DND-41 (cell line): ENCODE measurements at regions not wholly inside any gene's neighbourhood (a gene's known extent, or its start where the extent isn't known, plus 50 kb on each side); places are given as distances from the start of the nearest gene placed in this dataset.

ENCODE experiments used
- ATAC-seq: fragments of 200-7000 bp; cut with Tn5 transposase; 3 replicates; pipeline ENCODE4 v1.9.1; 2021; ENCODE audit warnings: low read depth; ENCODE audit not compliant: insufficient read depth
- DNase-seq: peaks from one replicate; pipeline ENCODE4 v3.0.0-alpha.2; 2020
- H2AFZ ChIP-seq: 2 replicates; pipeline ENCODE4 v1.6.0; 2012; ENCODE audit warnings: low read depth, low read length
- H3K27ac ChIP-seq: 2 replicates; pipeline ENCODE4 v1.5.1; 2012; ENCODE audit warnings: low read length, inconsistent platforms
- H3K27me3 ChIP-seq: fragments of 200-600 bp; sonication (generic); 2 replicates; pipeline ENCODE4 v1.6.0; 2012; ENCODE audit warnings: low read length, mild to moderate bottlenecking, inconsistent platforms; ENCODE audit not compliant: insufficient read depth, poor library complexity
- H3K36me3 ChIP-seq: 2 replicates; pipeline ENCODE4 v1.5.1; 2012; ENCODE audit warnings: low read length, inconsistent platforms; ENCODE audit not compliant: insufficient read depth
- H3K4me1 ChIP-seq: 2 replicates; pipeline ENCODE4 v1.5.1; 2012; ENCODE audit warnings: mild to moderate bottlenecking, low read length; ENCODE audit not compliant: insufficient read depth
- H3K4me2 ChIP-seq: 2 replicates; pipeline ENCODE4 v1.6.0; 2012; ENCODE audit warnings: mild to moderate bottlenecking, moderate library complexity, low read length, inconsistent platforms; ENCODE audit not compliant: insufficient read depth
- H3K4me3 ChIP-seq, 2 experiments: fragments of 200-600 bp in 1 of 2; shearing (Covaris generic) in 1 of 2; 2 replicates each; pipeline ENCODE4 v1.5.1; 2012 to 2016; ENCODE audit warnings: inconsistent platforms in 2 of 2, low read length in 2 of 2, mild to moderate bottlenecking in 2 of 2, low read depth in 1 of 2, moderate library complexity in 1 of 2
- H3K79me2 ChIP-seq: 2 replicates; pipeline ENCODE4 v1.6.0; 2012; ENCODE audit warnings: low read length, inconsistent platforms; ENCODE audit not compliant: insufficient read depth
- H3K9ac ChIP-seq: 2 replicates; pipeline ENCODE4 v1.6.0; 2012; ENCODE audit warnings: low read depth, mild to moderate bottlenecking, inconsistent platforms, low read length, moderate library complexity
- H3K9me3 ChIP-seq: 2 replicates; pipeline ENCODE4 v1.5.1; 2012; ENCODE audit warnings: low read length, moderate library complexity, mild to moderate bottlenecking, inconsistent platforms; ENCODE audit not compliant: insufficient read depth, severe bottlenecking
- H4K20me1 ChIP-seq: 2 replicates; pipeline ENCODE4 v1.6.0; 2012; ENCODE audit warnings: low read length; ENCODE audit not compliant: insufficient read depth
- CTCF ChIP-seq: IDR thresholded peaks from 2 replicates; pipeline ENCODE4 v1.5.1; 2012; ENCODE audit warnings: borderline replicate concordance, low read length, moderate library complexity, mild to moderate bottlenecking; ENCODE audit not compliant: poor library complexity, severe bottlenecking; ENCODE audit errors: extremely low read depth
- EZH2 ChIP-seq: IDR thresholded peaks from 3 replicates; pipeline ENCODE4 v1.6.1; 2012; ENCODE audit warnings: borderline replicate concordance, low read depth, mild to moderate bottlenecking, moderate library complexity, low read length, inconsistent platforms; ENCODE audit not compliant: severe bottlenecking

GRCh38 chr5:87608385-87608784 lies 195.7 kb upstream of the CCNH start:
- Histone ChIP-seq H3K27me3 (no peaks in the 10 kb centered on the region), H3K9me3 (no peaks in the 10 kb centered on the region), H3K79me2 (no peaks in the 10 kb centered on the region), H4K20me1 (no peaks in the 10 kb centered on the region), H3K9ac (no peak overlapping the region), H3K36me3 (no peaks in the 10 kb centered on the region), H3K27ac (no peak overlapping the region), H2AFZ (no peak overlapping the region), H3K4me1 (no peaks in the 10 kb centered on the region), H3K4me2 (no peak overlapping the region), H3K4me3 (no peak overlapping the region)
- DNase-seq = no peak
- TF ChIP-seq CTCF = no peak
- no peak for TF ChIP-seq EZH2
- ATAC-seq = no peak

- DNase-seq (no peak), ATAC-seq (no peak)
- no peaks in the 10 kb centered on the region for H3K4me1 ChIP-seq
- TF ChIP-seq EZH2 = no peak
- TF ChIP-seq CTCF = no peak
- H3K9ac ChIP-seq = no peak overlapping the region
- H3K36me3 ChIP-seq = no peaks in the 10 kb centered on the region
- H4K20me1 ChIP-seq = no peaks in the 10 kb centered on the region
- H3K27ac ChIP-seq = no peak overlapping the region
- no peak overlapping the region for H2AFZ ChIP-seq
- no peaks in the 10 kb centered on the region for H3K27me3 ChIP-seq
- H3K4me3 ChIP-seq = no peak overlapping the region
- H3K9me3 ChIP-seq = no peaks in the 10 kb centered on the region
- H3K79me2 ChIP-seq = no peaks in the 10 kb centered on the region
- H3K4me2 ChIP-seq = no peak overlapping the region
Measured at GRCh38 chr5:87605663-87606062, 192.9 kb upstream of the CCNH start.

- Histone ChIP-seq H3K4me1 (no peaks in the 10 kb centered on the region), H3K36me3 (no peaks in the 10 kb centered on the region), H3K79me2 (no peaks in the 10 kb centered on the region), H3K27ac (no peak overlapping the region), H2AFZ (no peak overlapping the region), H3K9ac (no peak overlapping the region), H4K20me1 (no peaks in the 10 kb centered on the region), H3K27me3 (no peaks in the 10 kb centered on the region), H3K9me3 (no peaks in the 10 kb centered on the region), H3K4me3 (no peak overlapping the region), H3K4me2 (no peak overlapping the region)
- TF ChIP-seq EZH2 (no peak), CTCF (no peak)
- no peak for ATAC-seq
- DNase-seq = no peak
Measured at GRCh38 chr5:87599778-87600177, 187.0 kb upstream of the CCNH start.

- DNase-seq (no peak), ATAC-seq (no peak)
- Histone ChIP-seq H3K27ac (no peak overlapping the region), H4K20me1 (no peaks in the 10 kb centered on the region), H3K4me3 (no peak overlapping the region), H3K9ac (no peak overlapping the region), H3K36me3 (no peaks in the 10 kb centered on the region), H2AFZ (no peak overlapping the region), H3K4me1 (no peaks in the 10 kb centered on the region), H3K27me3 (no peaks in the 10 kb centered on the region), H3K4me2 (no peak overlapping the region), H3K9me3 (no peaks in the 10 kb centered on the region), H3K79me2 (no peaks in the 10 kb centered on the region)
- TF ChIP-seq EZH2 = no peak
- TF ChIP-seq CTCF = no peak
Measured at GRCh38 chr5:87598460-87598859, 185.7 kb upstream of the CCNH start.
